Kidney capillary endothelial cell (primary cell): ENCODE measurements at regions not wholly inside any gene's neighbourhood (a gene's known extent, or its start where the extent isn't known, plus 50 kb on each side); places are given as distances from the start of the nearest gene placed in this dataset.
A peak's percentile ranks its signal among the peaks of the same experiment; 100 is the strongest.

Source experiments
- DNase-seq: peaks from one replicate; pipeline ENCODE4 v3.0.0-alpha.2; 2018; ENCODE audit warnings: low spot score

- no peak for DNase-seq
Observed at GRCh38 chr5:20649966-20650365, 662.0 kb upstream of the CDH18 start.

GRCh38 chr5:20648981-20649380 is 661.0 kb upstream of the CDH18 start:
- no peak for DNase-seq

GRCh38 chr5:20636686-20637085 is 648.7 kb upstream of the CDH18 start:
- no peak for DNase-seq

DNA sequence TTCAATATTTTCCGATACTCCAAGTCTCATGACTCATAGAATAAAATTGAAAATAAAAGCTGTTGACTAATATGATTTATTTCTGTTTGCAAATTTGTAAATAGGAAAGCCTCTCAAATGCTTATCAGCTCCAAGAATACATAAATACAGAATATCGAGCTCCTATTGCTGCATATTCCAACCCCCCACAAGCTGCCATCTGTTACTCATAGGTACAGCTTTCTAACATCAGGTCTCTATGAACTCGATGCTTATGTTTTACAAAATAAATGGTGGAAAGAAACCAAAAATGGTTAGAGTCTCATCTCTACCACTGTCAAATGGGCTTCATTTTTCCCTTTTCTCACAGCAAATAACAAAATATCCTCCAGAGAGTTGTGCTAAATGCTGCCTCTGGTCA is 631.6 kb upstream of the CDH18 start:
- DNase-seq: no peak

DNA sequence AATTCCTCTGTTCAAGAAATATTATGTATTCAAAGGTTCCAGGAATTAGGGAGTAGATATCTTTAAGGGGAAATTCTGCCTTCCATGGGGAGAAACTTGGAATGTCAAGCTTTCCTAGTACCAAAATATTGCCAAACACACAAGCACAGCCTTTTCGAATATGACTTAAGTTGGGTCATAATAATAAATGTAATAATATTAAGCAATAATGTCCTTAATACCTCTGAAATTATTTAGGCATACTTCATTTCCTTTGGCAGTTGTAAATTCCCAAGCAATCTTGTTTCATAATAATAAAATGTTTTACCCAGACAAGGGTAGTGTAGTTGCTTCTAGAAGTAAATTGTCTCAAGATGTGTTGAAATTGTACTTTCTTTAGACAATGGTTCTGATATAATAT is 630.3 kb upstream of the CDH18 start:
- DNase-seq: no peak

DNA sequence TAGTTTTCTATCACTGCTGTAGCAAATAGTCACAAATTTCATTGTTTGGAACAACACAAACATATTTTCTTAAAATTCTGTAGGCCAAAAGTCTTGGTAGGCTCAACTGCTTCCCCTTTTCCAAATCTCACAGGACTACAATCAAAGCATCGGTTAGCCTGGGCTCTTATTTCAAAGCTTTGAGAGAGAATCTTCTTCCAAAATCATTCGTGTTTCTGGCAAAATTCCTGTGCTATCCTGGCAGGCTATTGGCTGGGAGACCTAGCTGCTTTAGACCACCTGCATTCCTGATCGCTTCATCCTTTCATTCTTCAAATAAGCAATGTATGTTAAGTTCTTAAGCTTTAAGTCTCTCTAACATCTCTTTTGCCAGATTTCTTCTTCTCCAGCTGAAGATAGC is 629.8 kb upstream of the CDH18 start:
- no peak for DNase-seq

GRCh38 chr5:20615888-20616563 is 628.0 kb upstream of the CDH18 start:
- DNase-seq: no peak

- no peak for DNase-seq
Observed at GRCh38 chr5:20611620-20612019, 623.6 kb upstream of the CDH18 start.

DNA sequence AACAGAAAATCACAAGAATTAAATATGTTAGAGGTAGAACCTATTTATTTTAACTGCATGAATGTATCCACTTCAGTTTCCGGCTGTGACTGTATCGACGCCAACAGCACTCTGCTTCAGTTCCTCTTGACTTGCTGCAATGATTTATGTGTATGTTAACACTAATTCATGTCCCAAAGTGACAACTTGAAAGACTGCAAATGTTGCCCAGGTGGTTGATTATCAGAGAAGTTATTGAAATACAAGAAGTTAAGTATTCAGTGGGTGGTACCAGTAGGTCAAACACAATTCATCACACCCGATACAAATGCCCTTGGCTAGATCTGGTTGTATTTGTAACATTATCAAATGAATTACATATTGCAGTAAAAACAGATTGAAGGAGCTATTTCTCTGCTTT is 622.7 kb upstream of the CDH18 start:
- DNase-seq: no peak

DNA sequence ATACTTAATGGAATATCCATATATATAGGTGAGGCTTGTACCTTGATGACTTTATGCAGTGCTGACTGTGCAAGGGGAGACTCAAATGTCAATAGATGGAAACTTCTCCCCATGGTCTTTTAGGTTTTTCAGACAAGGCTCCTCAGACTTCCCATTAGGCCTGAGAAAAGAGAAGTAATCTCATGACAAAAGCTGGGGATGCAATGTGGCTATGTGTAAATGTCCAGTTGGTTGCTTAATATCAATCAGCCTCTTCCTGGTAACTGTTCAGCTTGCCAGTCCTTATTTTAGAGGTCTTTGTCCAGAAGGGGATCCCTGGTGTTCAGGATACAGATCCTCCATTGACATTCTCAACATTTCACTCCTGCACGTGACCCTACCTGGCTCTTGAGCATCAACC is 621.1 kb upstream of the CDH18 start:
- DNase-seq: no peak

- no peak for DNase-seq
Observed at GRCh38 chr5:20608567-20608966, 620.6 kb upstream of the CDH18 start.

- no peak for DNase-seq
Observed at GRCh38 chr5:20605732-20606525, 617.9 kb upstream of the CDH18 start.

GRCh38 chr5:20604992-20605391 is 617.0 kb upstream of the CDH18 start:
- no peak for DNase-seq

- DNase-seq: no peak
Observed at GRCh38 chr5:20601678-20602100, 613.7 kb upstream of the CDH18 start.

DNA sequence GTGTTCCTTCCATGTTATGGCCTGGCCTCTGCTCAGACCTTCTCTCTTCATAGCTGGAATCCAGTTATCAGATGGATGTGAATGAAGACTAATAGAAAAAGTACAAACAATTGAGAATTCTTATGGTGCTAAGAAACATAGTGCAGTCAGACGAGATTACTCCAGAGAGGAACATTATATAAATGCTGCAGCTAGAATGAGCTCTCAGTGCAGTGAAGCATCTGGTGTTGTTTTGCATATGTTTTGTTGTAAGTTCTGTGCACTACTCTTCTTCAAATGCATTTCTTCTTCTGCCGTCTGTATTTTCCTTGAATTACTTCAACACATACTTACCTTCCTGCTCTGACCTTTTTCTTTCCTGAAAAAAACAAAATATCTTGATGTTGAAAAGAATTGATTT is 602.4 kb upstream of the CDH18 start:
- DNase-seq: no peak

DNA sequence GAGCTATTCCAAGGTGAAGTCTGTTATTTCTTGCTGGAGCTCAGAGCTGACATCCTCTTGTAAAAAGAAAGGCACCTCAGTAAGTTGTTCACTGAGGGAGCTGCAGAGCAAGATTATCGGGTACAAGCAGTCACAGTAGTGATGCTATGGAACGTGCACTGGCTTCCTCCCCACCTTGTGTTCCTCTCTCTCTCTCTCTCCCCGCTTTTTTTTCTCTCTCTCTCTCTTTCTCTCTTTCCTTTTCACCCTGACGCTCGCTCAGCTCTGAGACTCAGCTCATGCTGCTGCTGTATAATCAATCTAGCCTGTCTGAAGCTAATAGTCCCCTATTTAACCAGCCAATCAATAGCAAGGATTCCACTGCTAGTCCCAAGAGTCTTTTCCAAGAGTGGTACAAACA is 587.6 kb upstream of the CDH18 start:
- no peak for DNase-seq

DNA sequence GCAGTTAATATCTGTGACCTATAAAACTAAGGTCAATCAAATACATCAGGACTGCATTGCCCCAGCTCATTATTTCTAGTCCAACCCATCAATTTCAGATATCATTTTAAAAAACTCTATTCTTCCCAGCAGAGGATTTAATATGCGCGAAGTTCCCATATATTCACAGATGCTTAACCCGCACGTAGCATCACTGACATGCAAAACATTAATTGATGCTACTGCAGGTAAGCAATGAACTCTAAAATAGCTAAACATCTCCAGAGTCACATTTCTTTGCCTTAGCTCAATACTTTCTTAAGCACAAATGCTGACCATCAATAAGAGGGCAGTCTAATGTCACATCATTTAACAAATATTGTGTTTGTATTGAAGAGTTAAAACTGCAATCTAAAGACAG is 586.6 kb upstream of the CDH18 start:
- DNase-seq: no peak

- peak; percentile 82 for DNase-seq
Observed at GRCh38 chr5:20572614-20573013, 584.6 kb upstream of the CDH18 start.

- DNase-seq: no peak
Observed at GRCh38 chr5:20570486-20570885, 582.5 kb upstream of the CDH18 start.

GRCh38 chr5:20562544-20562943 is 574.5 kb upstream of the CDH18 start:
- DNase-seq: no peak

DNA sequence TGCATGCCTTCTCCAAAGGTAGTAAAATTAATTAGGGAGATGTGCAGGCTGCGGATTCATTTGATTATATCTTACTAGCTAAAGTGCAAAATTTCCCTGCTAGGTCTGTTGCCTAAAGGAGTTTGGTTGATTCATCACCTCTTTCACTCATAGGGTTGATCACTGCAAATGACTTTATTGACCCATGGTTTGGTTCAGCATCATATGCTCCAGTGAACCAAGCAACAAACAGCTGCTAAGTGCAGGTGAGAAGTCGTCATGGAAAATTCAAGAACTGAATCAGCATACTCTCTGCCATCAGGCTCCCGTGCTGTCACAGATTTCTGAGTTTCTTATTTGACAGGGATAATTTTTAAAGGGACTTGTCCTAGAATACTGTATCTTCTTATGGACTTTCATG is 571.8 kb upstream of the CDH18 start:
- no peak for DNase-seq

DNA sequence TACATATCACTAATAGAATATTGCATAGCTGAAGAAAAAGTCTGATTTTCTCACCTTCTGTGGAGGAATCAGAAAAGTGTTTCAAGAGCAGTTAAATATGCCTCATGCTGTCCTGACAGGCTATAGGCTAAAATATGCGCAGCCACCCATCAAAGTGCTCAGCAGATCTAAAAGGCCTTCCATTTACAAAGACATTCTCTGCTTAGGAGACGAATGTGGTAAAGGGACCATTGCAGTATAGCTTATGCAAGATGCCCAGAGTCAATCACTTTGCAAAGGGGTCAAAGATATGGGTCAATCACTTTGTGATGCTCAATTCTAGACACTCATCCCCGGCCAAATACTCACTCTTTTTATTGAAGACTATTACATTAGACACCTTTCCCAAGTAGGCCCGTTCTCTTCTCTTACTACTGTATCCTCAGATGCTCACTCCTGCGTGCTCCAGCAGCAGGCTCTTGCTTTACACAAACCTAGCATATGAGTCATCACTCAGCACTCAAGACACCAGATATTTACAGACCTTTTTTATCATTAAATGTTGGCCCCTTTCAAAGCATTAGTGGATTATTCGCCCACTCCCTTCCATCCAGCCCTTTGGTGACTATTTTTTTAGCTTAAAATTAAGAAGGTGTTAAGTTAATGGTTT is 568.2 kb upstream of the CDH18 start:
- no peak for DNase-seq

DNA sequence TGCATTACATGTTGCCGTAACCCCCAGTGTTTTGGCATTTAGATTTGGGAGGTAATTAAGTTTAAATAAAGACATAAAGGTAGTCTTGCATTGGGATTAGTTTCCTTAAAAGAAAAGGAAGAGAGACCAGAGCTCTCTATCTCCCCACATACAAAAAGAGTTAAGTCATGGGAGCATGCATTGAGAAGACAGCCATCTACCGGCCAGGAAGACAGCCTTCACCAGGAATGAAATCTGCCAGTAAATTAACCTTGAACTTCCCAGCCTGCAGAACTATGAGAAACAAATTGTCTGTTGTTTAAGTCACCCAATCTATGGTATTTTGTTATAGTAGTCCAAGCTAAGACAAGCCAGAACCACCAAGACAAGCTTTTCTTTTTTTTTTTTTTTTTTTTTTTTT is 567.0 kb upstream of the CDH18 start:
- DNase-seq: no peak
